NCI-H524 treated with DMSO at 0.1 percent for 48 hours (cell line): ENCODE measurements at regions not wholly inside any gene's neighbourhood (a gene's known extent, or its start where the extent isn't known, plus 50 kb on each side); places are given as distances from the start of the nearest gene placed in this dataset.

ENCODE experiments used
- DNase-seq: peaks from one replicate; lab custom pipeline; 2025; lab: John Stamatoyannopoulos, UW

GRCh38 chr9:74443036-74443750, 53.9 kb upstream of the RORB start:
- no peak for DNase-seq

- no peak for DNase-seq
Observed at GRCh38 chr9:74444369-74444768, 52.8 kb upstream of the RORB start.
